Natural killer cell treated with Interleukin-12 subunit alpha and Interleukin-12 subunit beta and Interleukin-15 and Interleukin-18, amount 100 ng/mL, for 72 hours (primary cell): ENCODE measurements at regions not wholly inside any gene's neighbourhood (a gene's known extent, or its start where the extent isn't known, plus 50 kb on each side); places are given as distances from the start of the nearest gene placed in this dataset.
A peak's percentile ranks its signal among the peaks of the same experiment; 100 is the strongest.
"Not testable (repeated sequence)": the region's sequence is repeated elsewhere in the genome, so short reads cannot be mapped to it uniquely, and the experiment has no call there.

Experiments used
- ATAC-seq, 2 donors: fragments of 150-1000 bp; cut with Tn5 transposase in 1 of 2; sonication (Bioruptor Pico), chemical (Tn5 transposase) in 1 of 2; 2 replicates each; pipeline ENCODE4 v1.10.0; 2021
- DNase-seq: peaks from one replicate; pipeline ENCODE4 v3.0.0; 2022; ENCODE audit warnings: low spot score
- H3K27ac Mint-ChIP-seq, 2 donors: 1 replicate in 1 of 2; 2 replicates in 1 of 2; pipeline ENCODE4 v1.8.0; 2022; ENCODE audit warnings: mixed read lengths in 2 of 2, mild to moderate bottlenecking in 1 of 2, moderate library complexity in 1 of 2
- H3K27me3 Mint-ChIP-seq, 2 donors: 1 replicate in 1 of 2; 2 replicates in 1 of 2; pipeline ENCODE4 v1.8.0; 2022; ENCODE audit warnings: mixed read lengths in 2 of 2
- H3K36me3 Mint-ChIP-seq: one replicate; pipeline ENCODE4 v1.8.0; 2022; ENCODE audit warnings: mixed read lengths
- H3K4me1 Mint-ChIP-seq, 2 donors: 1 replicate in 1 of 2; 2 replicates in 1 of 2; pipeline ENCODE4 v1.8.0; 2022; ENCODE audit warnings: low read depth in 2 of 2, mixed read lengths in 2 of 2, mild to moderate bottlenecking in 1 of 2
- H3K4me3 Mint-ChIP-seq: one replicate; pipeline ENCODE4 v1.8.0; 2022; ENCODE audit warnings: mixed read lengths
- H3K9me3 Mint-ChIP-seq: 2 replicates; pipeline ENCODE4 v1.8.0; 2022; ENCODE audit warnings: mixed read lengths

DNA sequence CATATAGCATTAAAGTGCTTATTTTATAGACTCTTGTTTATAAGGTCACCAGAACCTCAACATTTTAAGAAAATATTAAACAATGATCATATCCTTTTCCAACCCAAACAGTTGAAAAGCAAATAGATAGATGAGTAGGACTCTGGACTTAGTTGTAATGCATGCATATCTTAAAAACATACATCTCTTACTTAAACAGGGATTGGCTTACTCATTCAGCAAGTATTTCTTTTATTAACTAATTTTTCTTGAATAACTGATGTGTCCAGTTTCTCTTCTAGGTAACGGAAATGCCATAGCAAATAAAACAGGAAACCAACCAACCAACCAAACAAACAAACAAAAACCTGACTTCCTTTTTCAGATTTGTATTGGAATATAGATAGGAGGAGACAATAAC, 70.9 kb upstream of the NBPF4 start:
- DNase-seq (no peak), ATAC-seq (no peak)
- Mint-ChIP-seq H3K4me3 (no peak overlapping the region), H3K36me3 (no peaks in the 10 kb centered on the region), H3K27ac (no peak overlapping the region), H3K9me3 (no peaks in the 10 kb centered on the region), H3K4me1 (no peaks in the 10 kb centered on the region), H3K27me3 (peaks cover 28 to 45% of the 10 kb centered on the region in 2 donors)

- no peak overlapping the region for H3K4me3 Mint-ChIP-seq
- H3K27me3 Mint-ChIP-seq: peaks cover 33 to 57% of the 10 kb centered on the region in 2 donors
- H3K27ac Mint-ChIP-seq: no peak overlapping the region
- H3K36me3 Mint-ChIP-seq: no peaks in the 10 kb centered on the region
- DNase-seq (no peak), ATAC-seq (no peak)
- H3K4me1 Mint-ChIP-seq: no peaks in the 10 kb centered on the region
- H3K9me3 Mint-ChIP-seq: no peaks in the 10 kb centered on the region
Measured at GRCh38 chr1:108316545-108316944, 72.7 kb upstream of the NBPF4 start.

DNA sequence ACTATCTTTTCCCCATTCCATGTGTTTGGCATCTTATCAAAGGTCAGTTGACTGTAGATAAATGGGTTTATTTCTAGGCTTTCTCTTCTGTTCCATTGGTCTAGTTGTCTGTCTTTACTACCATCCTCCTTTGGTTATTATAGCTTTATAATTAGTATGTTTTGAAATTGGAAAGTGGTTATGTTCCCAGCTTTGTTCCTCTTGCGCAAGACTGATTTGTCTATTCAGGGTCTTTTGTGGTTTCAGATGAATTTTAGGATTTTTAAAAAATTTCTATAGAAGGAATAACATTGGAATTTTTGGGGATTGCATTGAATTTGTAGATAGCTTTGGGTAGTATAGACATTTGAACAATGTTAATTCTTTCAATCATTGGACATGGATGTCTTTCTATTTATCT, 77.0 kb upstream of the NBPF4 start:
- DNase-seq (no peak), ATAC-seq (no peak)
- Mint-ChIP-seq H3K27me3 (peaks cover 27 to 41% of the 10 kb centered on the region in 2 donors), H3K9me3 (peaks cover 2% of the 10 kb centered on the region), H3K36me3 (no peaks in the 10 kb centered on the region), H3K4me1 (no peaks in the 10 kb centered on the region), H3K4me3 (no peak overlapping the region), H3K27ac (no peak overlapping the region)

DNA sequence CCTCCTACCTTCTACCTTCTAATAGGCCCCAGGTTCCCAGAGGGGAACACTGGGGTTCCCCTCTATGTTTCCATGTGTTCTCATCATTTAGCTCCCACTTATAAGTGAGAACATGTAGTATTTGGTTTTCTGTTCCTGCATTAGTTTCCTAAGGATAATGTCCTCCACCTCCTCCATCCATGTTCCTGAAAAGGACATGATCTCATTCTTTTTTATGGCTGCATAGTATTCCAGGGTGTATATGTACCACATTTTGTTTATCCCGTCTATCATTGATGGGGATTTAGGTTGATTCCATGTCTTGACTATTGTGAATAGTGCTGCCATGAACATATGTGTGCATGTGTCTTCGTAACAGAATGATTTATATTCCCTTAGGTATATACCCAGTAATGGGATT, 81.5 kb upstream of the NBPF4 start:
- H3K4me1 Mint-ChIP-seq, ATAC-seq, H3K27ac Mint-ChIP-seq, DNase-seq, H3K4me3 Mint-ChIP-seq, H3K36me3 Mint-ChIP-seq, H3K9me3 Mint-ChIP-seq: not testable (repeated sequence)
- peaks cover 31 to 58% of the 10 kb centered on the region in 2 donors for H3K27me3 Mint-ChIP-seq

DNA sequence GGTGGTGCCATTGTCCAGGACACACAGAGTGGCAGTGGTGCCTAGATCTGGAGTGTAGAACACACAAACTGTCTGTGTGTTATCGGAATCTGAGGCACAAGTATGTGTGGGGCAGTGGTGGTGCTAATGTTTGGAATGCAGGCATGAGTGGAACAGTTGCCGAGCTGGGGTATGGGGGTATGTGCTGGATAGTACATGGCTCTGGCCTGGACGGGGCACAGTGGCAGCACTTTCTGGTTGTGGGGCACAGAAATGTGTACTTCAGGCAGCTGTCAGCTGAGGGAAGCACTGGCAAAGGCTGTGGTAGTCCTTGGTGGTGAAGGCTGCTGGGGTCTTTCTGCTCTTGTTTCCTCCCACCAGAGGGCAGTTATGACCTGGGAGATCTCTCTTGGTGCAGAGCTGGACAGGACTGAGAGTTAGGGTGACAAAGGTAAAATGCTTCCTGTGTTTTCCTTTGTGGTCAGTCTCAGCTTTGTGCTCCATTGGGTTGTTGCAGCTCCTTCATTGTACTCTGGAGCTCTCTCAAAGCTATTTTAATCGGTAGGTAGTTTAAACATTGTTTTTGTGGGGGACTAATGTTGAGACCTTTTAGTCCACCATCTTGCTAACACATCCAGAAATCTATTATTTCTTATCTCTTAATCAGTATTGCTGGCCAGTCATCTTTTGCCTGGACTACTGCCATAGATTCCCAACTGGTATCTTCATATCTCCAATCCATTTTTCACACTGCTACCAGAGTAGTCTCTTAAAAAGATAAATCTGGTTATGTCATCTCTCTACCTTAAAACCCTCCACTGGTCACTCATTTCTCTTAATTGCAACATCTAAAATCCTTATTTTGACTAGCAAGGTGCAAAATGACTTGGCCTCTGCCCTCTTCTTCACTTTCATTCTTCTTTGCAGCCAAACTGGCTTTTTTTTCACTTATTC, 83.9 kb upstream of the NBPF4 start:
- ATAC-seq (peak; percentile 24 to 40), DNase-seq (no peak)
- Mint-ChIP-seq H3K9me3 (peaks cover 2% of the 10 kb centered on the region), H3K4me1 (no peaks in the 10 kb centered on the region), H3K36me3 (no peaks in the 10 kb centered on the region), H3K27me3 (peaks cover 34 to 43% of the 10 kb centered on the region in 2 donors), H3K4me3 (no peak overlapping the region), H3K27ac (no peak overlapping the region)

DNA sequence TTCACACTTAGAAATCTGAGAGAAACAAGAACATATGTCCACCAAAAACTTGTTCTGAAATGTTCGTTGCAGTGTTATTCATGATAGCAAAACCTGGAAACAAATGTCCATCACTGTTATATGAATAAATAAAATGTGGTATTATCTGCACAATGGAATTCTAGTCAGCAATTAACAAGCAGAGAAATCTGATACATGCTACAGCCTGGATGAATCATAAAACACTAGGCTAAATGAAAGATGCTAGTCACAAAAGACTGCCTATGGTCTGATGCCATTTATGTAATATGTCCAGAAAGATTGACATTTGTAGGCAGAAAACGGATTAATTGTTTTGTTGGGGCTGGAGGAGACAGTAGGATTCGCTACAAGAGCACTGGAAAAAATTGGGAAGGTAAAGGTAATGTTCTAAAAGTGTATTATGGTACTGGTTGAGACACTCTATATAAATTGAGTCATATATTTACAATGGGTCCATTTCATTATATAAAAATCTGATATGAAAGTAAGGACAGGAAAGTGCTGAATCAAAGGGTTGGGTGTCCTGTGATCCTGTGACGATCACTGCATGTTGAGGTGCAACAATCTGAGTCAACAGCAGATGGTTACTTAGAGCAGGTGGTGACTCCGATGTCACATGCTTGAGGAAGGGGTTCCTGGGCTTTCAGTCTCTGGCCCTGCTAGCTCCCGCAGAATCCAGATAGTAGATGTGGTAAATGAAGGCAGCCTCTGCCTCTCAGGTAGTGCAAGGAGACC, 102.1 kb upstream of the NBPF4 start:
- ATAC-seq (no peak), DNase-seq (no peak)
- H3K4me1 Mint-ChIP-seq: no peaks in the 10 kb centered on the region
- H3K9me3 Mint-ChIP-seq: no peaks in the 10 kb centered on the region
- no peaks in the 10 kb centered on the region for H3K36me3 Mint-ChIP-seq
- H3K27ac Mint-ChIP-seq: no peak overlapping the region
- H3K27me3 Mint-ChIP-seq: peaks cover 21 to 25% of the 10 kb centered on the region in 2 donors
- H3K4me3 Mint-ChIP-seq: no peak overlapping the region

- Mint-ChIP-seq H3K4me3 (no peak overlapping the region), H3K36me3 (peaks cover 8% of the 10 kb centered on the region), H3K4me1 (no peaks in the 10 kb centered on the region), H3K27ac (no peak overlapping the region), H3K27me3 (peaks cover 27 to 56% of the 10 kb centered on the region in 2 donors), H3K9me3 (no peaks in the 10 kb centered on the region)
- DNase-seq (no peak), ATAC-seq (no peak)
Measured at GRCh38 chr1:108357802-108358201, 92.3 kb upstream of the NBPF6 start.

GRCh38 chr1:108380059-108380832, 69.9 kb upstream of the NBPF6 start:
- not testable (repeated sequence) for H3K27me3 Mint-ChIP-seq, ATAC-seq, H3K27ac Mint-ChIP-seq, H3K4me3 Mint-ChIP-seq, H3K9me3 Mint-ChIP-seq, H3K36me3 Mint-ChIP-seq, DNase-seq, H3K4me1 Mint-ChIP-seq
